GM12864 (cell line): ENCODE measurements at regions not wholly inside any gene's neighbourhood (a gene's known extent, or its start where the extent isn't known, plus 50 kb on each side); places are given as distances from the start of the nearest gene placed in this dataset.

Experiments used
- DNase-seq: peaks from one replicate; pipeline ENCODE4 v3.0.0-alpha.2; 2011; ENCODE audit warnings: low read depth
- H3K4me3 ChIP-seq: 2 replicates; pipeline ENCODE4 v1.5.1; 2011; ENCODE audit warnings: mild to moderate bottlenecking, low read depth, low read length, control low read depth
- TF ChIP-seq, protein P1 (sequence below): IDR thresholded peaks from 2 replicates; pipeline ENCODE4 v1.5.1; 2011; ENCODE audit warnings: low read depth, mild to moderate bottlenecking, moderate library complexity, low read length, control low read depth, inconsistent platforms; ENCODE audit errors: missing control alignments

DNA sequence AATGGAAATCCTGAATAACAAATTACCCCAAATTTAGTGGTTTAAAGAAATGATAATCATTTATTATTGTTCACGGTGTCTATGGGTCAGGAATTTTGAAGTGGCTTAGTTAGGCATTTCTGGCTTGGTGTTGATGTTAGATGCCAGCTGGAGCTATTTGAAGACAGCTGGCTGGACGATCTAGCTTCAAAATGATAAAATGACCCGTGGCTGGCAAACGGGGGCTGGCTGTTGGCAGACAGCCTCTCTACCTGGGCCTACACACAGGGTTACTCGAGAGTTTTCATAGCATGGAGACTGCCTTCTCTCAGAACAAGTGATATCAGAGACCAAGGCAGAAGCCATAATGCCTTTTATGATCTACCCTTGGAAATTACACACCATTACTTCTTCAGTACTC lies 285.2 kb downstream of the METTL15 start:
- DNase-seq, result no peak
- no peak overlapping the region for H3K4me3 ChIP-seq
- TF ChIP-seq, protein P1, sequence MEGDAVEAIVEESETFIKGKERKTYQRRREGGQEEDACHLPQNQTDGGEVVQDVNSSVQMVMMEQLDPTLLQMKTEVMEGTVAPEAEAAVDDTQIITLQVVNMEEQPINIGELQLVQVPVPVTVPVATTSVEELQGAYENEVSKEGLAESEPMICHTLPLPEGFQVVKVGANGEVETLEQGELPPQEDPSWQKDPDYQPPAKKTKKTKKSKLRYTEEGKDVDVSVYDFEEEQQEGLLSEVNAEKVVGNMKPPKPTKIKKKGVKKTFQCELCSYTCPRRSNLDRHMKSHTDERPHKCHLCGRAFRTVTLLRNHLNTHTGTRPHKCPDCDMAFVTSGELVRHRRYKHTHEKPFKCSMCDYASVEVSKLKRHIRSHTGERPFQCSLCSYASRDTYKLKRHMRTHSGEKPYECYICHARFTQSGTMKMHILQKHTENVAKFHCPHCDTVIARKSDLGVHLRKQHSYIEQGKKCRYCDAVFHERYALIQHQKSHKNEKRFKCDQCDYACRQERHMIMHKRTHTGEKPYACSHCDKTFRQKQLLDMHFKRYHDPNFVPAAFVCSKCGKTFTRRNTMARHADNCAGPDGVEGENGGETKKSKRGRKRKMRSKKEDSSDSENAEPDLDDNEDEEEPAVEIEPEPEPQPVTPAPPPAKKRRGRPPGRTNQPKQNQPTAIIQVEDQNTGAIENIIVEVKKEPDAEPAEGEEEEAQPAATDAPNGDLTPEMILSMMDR, result no peak

DNA sequence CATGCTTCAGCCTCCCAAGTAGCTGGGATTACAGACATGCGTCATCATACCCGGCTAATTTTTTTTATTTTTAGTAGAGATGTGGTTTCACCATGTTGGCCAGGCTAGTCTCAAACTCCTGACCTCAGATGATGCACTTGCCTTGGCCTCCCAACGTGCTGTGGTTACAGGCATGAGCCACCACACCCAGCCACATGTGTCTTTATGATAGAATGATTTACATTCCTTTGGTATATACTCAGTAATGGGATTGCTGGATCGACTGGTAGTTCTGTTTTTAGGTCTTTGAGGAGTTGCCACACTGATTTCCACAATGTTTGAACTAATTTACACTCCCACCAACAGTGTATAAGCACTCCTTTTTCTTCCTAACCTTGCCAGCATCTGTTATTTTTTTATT lies 276.2 kb downstream of the METTL15 start:
- TF ChIP-seq, protein P1, result no peak
- DNase-seq, result no peak
- no peak overlapping the region for H3K4me3 ChIP-seq

DNA sequence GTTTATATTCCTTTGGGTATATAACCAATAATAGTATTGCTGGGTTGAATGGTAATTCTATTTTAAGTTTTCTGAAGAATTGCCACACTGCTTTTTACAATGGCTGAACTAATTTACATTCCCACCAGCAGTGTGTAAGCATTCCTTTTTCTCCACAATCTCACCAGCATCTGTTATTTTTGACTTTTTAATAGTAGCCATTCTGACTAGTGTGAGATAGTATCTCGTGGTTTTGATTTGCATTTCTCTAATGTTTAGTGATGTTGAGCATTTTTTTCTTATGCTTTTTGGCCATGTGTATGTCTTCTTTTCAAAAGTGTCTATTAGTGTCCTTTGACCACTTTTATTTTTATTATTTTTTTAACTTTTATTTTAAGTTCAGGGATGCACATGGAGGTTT lies 275.3 kb downstream of the METTL15 start:
- no peak for DNase-seq
- TF ChIP-seq, protein P1, result no peak
- no peak overlapping the region for H3K4me3 ChIP-seq
